DMS114 treated with DMSO at 0.1 percent for 48 hours (cell line): ENCODE measurements at regions not wholly inside any gene's neighbourhood (a gene's known extent, or its start where the extent isn't known, plus 50 kb on each side); places are given as distances from the start of the nearest gene placed in this dataset.
"Not testable (repeated sequence)": the region's sequence is repeated elsewhere in the genome, so short reads cannot be mapped to it uniquely, and the experiment has no call there.

Experiments
- DNase-seq: peaks from one replicate; lab custom pipeline; 2025; ENCODE audit not compliant: unreplicated experiment; lab: John Stamatoyannopoulos, UW

- DNase-seq = no peak
These were observed 66.6 kb downstream of the LACC1 start for GRCh38 chr13:43946281-43946680.

- DNase-seq = no peak
These were observed 68.3 kb downstream of the LACC1 start for GRCh38 chr13:43947897-43948458.

- DNase-seq = no peak
These were observed 73.7 kb downstream of the LACC1 start for GRCh38 chr13:43953370-43953769.

- DNase-seq = not testable (repeated sequence)
These were observed 77.3 kb downstream of the LACC1 start for GRCh38 chr13:43956975-43957374.

GRCh38 chr13:43959291-43959690 lies 79.6 kb downstream of the LACC1 start:
- DNase-seq = no peak

- no peak for DNase-seq
These were observed 82.2 kb downstream of the LACC1 start for GRCh38 chr13:43961909-43962308.

GRCh38 chr13:43963726-43964125 lies 84.0 kb downstream of the LACC1 start:
- DNase-seq = no peak

GRCh38 chr13:43964698-43965458 lies 85.2 kb downstream of the LACC1 start:
- DNase-seq = no peak

- DNase-seq = no peak
These were observed 85.7 kb downstream of the LACC1 start for GRCh38 chr13:43965459-43965845.

- not testable (repeated sequence) for DNase-seq
These were observed 88.7 kb downstream of the LACC1 start for GRCh38 chr13:43968251-43968942.

GRCh38 chr13:43968943-43969690 lies 89.4 kb downstream of the LACC1 start:
- not testable (repeated sequence) for DNase-seq

- DNase-seq = not testable (repeated sequence)
These were observed 90.2 kb downstream of the LACC1 start for GRCh38 chr13:43969919-43970318.

- not testable (repeated sequence) for DNase-seq
These were observed 91.0 kb downstream of the LACC1 start for GRCh38 chr13:43970520-43971242.

- not testable (repeated sequence) for DNase-seq
These were observed 91.6 kb downstream of the LACC1 start for GRCh38 chr13:43971324-43971723.

- DNase-seq = no peak
These were observed 98.2 kb downstream of the LACC1 start for GRCh38 chr13:43977911-43978310.

GRCh38 chr13:43978688-43979087 lies 99.0 kb downstream of the LACC1 start:
- DNase-seq = no peak

GRCh38 chr13:43979492-43979891 lies 99.8 kb downstream of the LACC1 start:
- no peak for DNase-seq

GRCh38 chr13:43980587-43980986 lies 100.9 kb downstream of the LACC1 start:
- DNase-seq = no peak

GRCh38 chr13:43981091-43981490 lies 101.4 kb downstream of the LACC1 start:
- no peak for DNase-seq

GRCh38 chr13:43981512-43982301 lies 102.0 kb downstream of the LACC1 start:
- no peak for DNase-seq
